ENCODE measurements at regions not wholly inside any gene's neighbourhood (a gene's known extent, or its start where the extent isn't known, plus 50 kb on each side); places are given as distances from the start of the nearest gene placed in this dataset.

GRCh38 chr16:86872131-86872530, 293.8 kb downstream of the FOXL1 start:
- Mint-ChIP-seq H3K27ac (no peak overlapping the region), H3K9me3 (no peaks in the 10 kb centered on the region), H3K27me3 (ENCODE audit: low read depth in 3 of 3) (peaks cover 6 to 7% (median 6%) of the 10 kb centered on the region in 3 donors), H3K4me1 (no peaks in the 10 kb centered on the region), H3K4me3 (no peak overlapping the region), H3K36me3 (no peaks in the 10 kb centered on the region)
- no peak for DNase-seq

- Mint-ChIP-seq H3K36me3 (no peaks in the 10 kb centered on the region), H3K27ac (no peak overlapping the region), H3K4me3 (no peak overlapping the region), H3K27me3 (ENCODE audit: low read depth in 3 of 3) (peaks cover 5 to 12% (median 11%) of the 10 kb centered on the region in 3 donors), H3K9me3 (no peaks in the 10 kb centered on the region), H3K4me1 (no peaks in the 10 kb centered on the region)
- no peak for DNase-seq
Observed at GRCh38 chr16:86872833-86873232, 294.5 kb downstream of the FOXL1 start.

GRCh38 chr16:86874141-86874540, 295.8 kb downstream of the FOXL1 start:
- Mint-ChIP-seq H3K4me3 (no peak overlapping the region), H3K27me3 (ENCODE audit: low read depth in 3 of 3) (peaks cover 10 to 21% (median 14%) of the 10 kb centered on the region in 3 donors), H3K36me3 (no peaks in the 10 kb centered on the region), H3K4me1 (no peaks in the 10 kb centered on the region), H3K9me3 (no peaks in the 10 kb centered on the region), H3K27ac (no peak overlapping the region)
- DNase-seq: peak in 1 of 3 donors; percentile 22

- no peak for DNase-seq
Observed at GRCh38 chr16:86876499-86876898, 298.1 kb downstream of the FOXL1 start.

GRCh38 chr16:86877108-86877507, 298.8 kb downstream of the FOXL1 start:
- H3K9me3 Mint-ChIP-seq: no peaks in the 10 kb centered on the region
- no peak overlapping the region for H3K4me3 Mint-ChIP-seq
- no peak overlapping the region for H3K27ac Mint-ChIP-seq
- peaks cover 16 to 27% (median 20%) of the 10 kb centered on the region in 3 donors for H3K27me3 Mint-ChIP-seq (ENCODE audit: low read depth in 3 of 3)
- no peaks in the 10 kb centered on the region for H3K36me3 Mint-ChIP-seq
- DNase-seq: no peak
- no peaks in the 10 kb centered on the region for H3K4me1 Mint-ChIP-seq

More at GRCh38 chr16:86876499-86876898, 298.1 kb downstream of the FOXL1 start:
- Mint-ChIP-seq H3K36me3 (no peaks in the 10 kb centered on the region), H3K4me1 (no peaks in the 10 kb centered on the region), H3K27ac (no peak overlapping the region), H3K9me3 (no peaks in the 10 kb centered on the region), H3K4me3 (no peak overlapping the region), H3K27me3 (ENCODE audit: low read depth in 3 of 3) (peaks cover 16 to 26% (median 20%) of the 10 kb centered on the region in 3 donors)

GRCh38 chr16:86877835-86878234, 299.5 kb downstream of the FOXL1 start:
- Mint-ChIP-seq H3K9me3 (peaks cover 0 to 1% (median 0%) of the 10 kb centered on the region in 6 donors), H3K27me3 (ENCODE audit: low read depth in 3 of 3) (peaks cover 16 to 27% (median 21%) of the 10 kb centered on the region in 3 donors), H3K36me3 (no peaks in the 10 kb centered on the region), H3K4me1 (no peaks in the 10 kb centered on the region), H3K4me3 (no peak overlapping the region), H3K27ac (no peak overlapping the region)
- no peak for DNase-seq

- Mint-ChIP-seq H3K4me3 (no peak overlapping the region), H3K27me3 (ENCODE audit: low read depth in 3 of 3) (peaks cover 16 to 27% (median 21%) of the 10 kb centered on the region in 3 donors), H3K4me1 (no peaks in the 10 kb centered on the region), H3K9me3 (peaks cover 0 to 1% (median 0%) of the 10 kb centered on the region in 6 donors), H3K36me3 (no peaks in the 10 kb centered on the region), H3K27ac (no peak overlapping the region)
- no peak for DNase-seq
Observed at GRCh38 chr16:86878236-86879080, 300.1 kb downstream of the FOXL1 start.

GRCh38 chr16:86879268-86879667, 300.9 kb downstream of the FOXL1 start:
- Mint-ChIP-seq H3K27ac (no peak overlapping the region), H3K9me3 (peaks cover 0 to 1% (median 0%) of the 10 kb centered on the region in 6 donors), H3K27me3 (ENCODE audit: low read depth in 3 of 3) (peaks cover 18 to 23% (median 21%) of the 10 kb centered on the region in 3 donors), H3K4me3 (no peak overlapping the region), H3K36me3 (no peaks in the 10 kb centered on the region), H3K4me1 (no peaks in the 10 kb centered on the region)
- DNase-seq: no peak

- Mint-ChIP-seq H3K27ac (no peak overlapping the region), H3K4me1 (no peaks in the 10 kb centered on the region), H3K9me3 (peaks cover 0 to 1% (median 0%) of the 10 kb centered on the region in 6 donors), H3K4me3 (no peak overlapping the region), H3K27me3 (ENCODE audit: low read depth in 3 of 3) (peaks cover 16 to 29% (median 23%) of the 10 kb centered on the region in 3 donors), H3K36me3 (no peaks in the 10 kb centered on the region)
- no peak for DNase-seq
Observed at GRCh38 chr16:86880316-86881117, 302.2 kb downstream of the FOXL1 start.

GRCh38 chr16:86881118-86881510, 302.8 kb downstream of the FOXL1 start:
- Mint-ChIP-seq H3K36me3 (no peaks in the 10 kb centered on the region), H3K27me3 (ENCODE audit: low read depth in 3 of 3) (peaks cover 16 to 30% (median 23%) of the 10 kb centered on the region in 3 donors), H3K9me3 (peaks cover 0 to 1% (median 0%) of the 10 kb centered on the region in 6 donors), H3K4me1 (no peaks in the 10 kb centered on the region), H3K27ac (no peak overlapping the region), H3K4me3 (no peak overlapping the region)
- no peak for DNase-seq

- Mint-ChIP-seq H3K36me3 (no peaks in the 10 kb centered on the region), H3K27ac (no peak overlapping the region), H3K9me3 (peaks cover 0 to 5% (median 0%) of the 10 kb centered on the region in 6 donors), H3K4me1 (no peaks in the 10 kb centered on the region), H3K4me3 (no peak overlapping the region), H3K27me3 (ENCODE audit: low read depth in 3 of 3) (peaks cover 16 to 30% (median 23%) of the 10 kb centered on the region in 3 donors)
- no peak for DNase-seq
Observed at GRCh38 chr16:86881861-86882273, 303.5 kb downstream of the FOXL1 start.

- Mint-ChIP-seq H3K4me1 (no peaks in the 10 kb centered on the region), H3K9me3 (peaks cover 0 to 5% (median 0%) of the 10 kb centered on the region in 6 donors), H3K27me3 (ENCODE audit: low read depth in 3 of 3) (peaks cover 14 to 25% (median 16%) of the 10 kb centered on the region in 3 donors), H3K36me3 (no peaks in the 10 kb centered on the region), H3K27ac (no peak overlapping the region), H3K4me3 (no peak overlapping the region)
- DNase-seq: no peak
Observed at GRCh38 chr16:86882586-86883280, 304.4 kb downstream of the FOXL1 start.

GRCh38 chr16:86883583-86884389, 305.4 kb downstream of the FOXL1 start:
- Mint-ChIP-seq H3K27me3 (ENCODE audit: low read depth in 3 of 3) (peaks cover 13 to 22% (median 13%) of the 10 kb centered on the region in 3 donors), H3K9me3 (peaks cover 0 to 5% (median 0%) of the 10 kb centered on the region in 6 donors), H3K27ac (no peak overlapping the region), H3K4me1 (no peaks in the 10 kb centered on the region), H3K4me3 (no peak overlapping the region), H3K36me3 (no peaks in the 10 kb centered on the region)
- DNase-seq: no peak

All from immature natural killer cell (primary cell).